Activated T-cell treated with anti-CD3 and anti-CD28 coated beads for 1 hour (primary cell): ENCODE measurements at regions not wholly inside any gene's neighbourhood (a gene's known extent, or its start where the extent isn't known, plus 50 kb on each side); places are given as distances from the start of the nearest gene placed in this dataset.

Experiments used
- DNase-seq: peaks from one replicate; pipeline ENCODE4 v3.0.0-alpha.2; 2020; ENCODE audit warnings: low read depth

- no peak for DNase-seq
Measured at GRCh38 chr2:71864085-71864484, 283.6 kb downstream of the CYP26B1 start.

- DNase-seq = no peak
Measured at GRCh38 chr2:71863396-71863795, 284.3 kb downstream of the CYP26B1 start.

GRCh38 chr2:71862921-71863320 lies 284.7 kb downstream of the CYP26B1 start:
- DNase-seq = no peak

GRCh38 chr2:71861186-71862160 lies 286.2 kb downstream of the CYP26B1 start:
- no peak for DNase-seq

GRCh38 chr2:71860381-71860926 lies 287.2 kb downstream of the CYP26B1 start:
- DNase-seq = no peak

GRCh38 chr2:71859211-71859847 lies 288.3 kb downstream of the CYP26B1 start:
- no peak for DNase-seq

- no peak for DNase-seq
Measured at GRCh38 chr2:71858071-71858470, 289.6 kb downstream of the CYP26B1 start.

GRCh38 chr2:71857636-71858035 lies 290.0 kb downstream of the CYP26B1 start:
- DNase-seq = no peak

- no peak for DNase-seq
Measured at GRCh38 chr2:71856773-71857525, 290.7 kb downstream of the CYP26B1 start.

- DNase-seq = no peak
Measured at GRCh38 chr2:71853858-71854257, 293.8 kb downstream of the CYP26B1 start.

GRCh38 chr2:71852141-71852711 lies 295.4 kb downstream of the CYP26B1 start:
- DNase-seq = no peak

GRCh38 chr2:71851094-71851750 lies 296.4 kb downstream of the CYP26B1 start:
- DNase-seq = no peak

- DNase-seq = no peak
Measured at GRCh38 chr2:71850306-71850801, 297.3 kb downstream of the CYP26B1 start.

- no peak for DNase-seq
Measured at GRCh38 chr2:71849607-71850305, 297.9 kb downstream of the CYP26B1 start.

- no peak for DNase-seq
Measured at GRCh38 chr2:71849111-71849510, 298.6 kb downstream of the CYP26B1 start.

- DNase-seq = no peak
Measured at GRCh38 chr2:71846669-71847291, 300.9 kb downstream of the CYP26B1 start.

GRCh38 chr2:71846072-71846471 lies 301.6 kb downstream of the CYP26B1 start:
- DNase-seq = no peak

- no peak for DNase-seq
Measured at GRCh38 chr2:71844967-71845366, 302.7 kb downstream of the CYP26B1 start.

GRCh38 chr2:71843391-71843850 lies 304.2 kb downstream of the CYP26B1 start:
- no peak for DNase-seq

- DNase-seq = no peak
Measured at GRCh38 chr2:71842744-71843143, 304.9 kb downstream of the CYP26B1 start.
